ENCODE measurements at regions not wholly inside any gene's neighbourhood (a gene's known extent, or its start where the extent isn't known, plus 50 kb on each side); places are given as distances from the start of the nearest gene placed in this dataset.

GRCh38 chr9:11158063-11158462, 545.3 kb upstream of the PTPRD start:
- H3K27ac ChIP-seq, result no peak overlapping the region
- TF ChIP-seq CTCF (conservative IDR thresholded peaks at IDR 0.05), result no peak

- TF ChIP-seq CTCF (conservative IDR thresholded peaks at IDR 0.05), result no peak
- H3K27ac ChIP-seq, result no peak overlapping the region
Observed at GRCh38 chr9:11158676-11159075, 545.9 kb upstream of the PTPRD start.

- TF ChIP-seq CTCF (conservative IDR thresholded peaks at IDR 0.05), result no peak
- no peak overlapping the region for H3K27ac ChIP-seq
Observed at GRCh38 chr9:11159318-11159862, 546.6 kb upstream of the PTPRD start.

- no peak for TF ChIP-seq CTCF (conservative IDR thresholded peaks at IDR 0.05)
Observed at GRCh38 chr9:11163843-11164242, 551.0 kb upstream of the PTPRD start.

GRCh38 chr9:11182001-11182400, 569.2 kb upstream of the PTPRD start:
- no peak overlapping the region for H3K27ac ChIP-seq
- TF ChIP-seq CTCF (conservative IDR thresholded peaks at IDR 0.05), result no peak

More at GRCh38 chr9:11163843-11164242, 551.0 kb upstream of the PTPRD start:
- no peak overlapping the region for H3K27ac ChIP-seq

- no peak for TF ChIP-seq CTCF (conservative IDR thresholded peaks at IDR 0.05)
- no peak overlapping the region for H3K27ac ChIP-seq
Observed at GRCh38 chr9:11190719-11191118, 577.9 kb upstream of the PTPRD start.

GRCh38 chr9:11192993-11193392, 580.2 kb upstream of the PTPRD start:
- no peak overlapping the region for H3K27ac ChIP-seq
- no peak for TF ChIP-seq CTCF (conservative IDR thresholded peaks at IDR 0.05)

Measured in VCaP (cell line).